D341Med (cell line): ENCODE measurements at regions not wholly inside any gene's neighbourhood (a gene's known extent, or its start where the extent isn't known, plus 50 kb on each side); places are given as distances from the start of the nearest gene placed in this dataset.

Experiments
- DNase-seq: peaks from one replicate; pipeline ENCODE4 v3.0.0; 2012; ENCODE audit warnings: low spot score

GRCh38 chr5:30846171-30846570, 347.3 kb upstream of the CDH6 start:
- DNase-seq: no peak

- DNase-seq: no peak
Measured at GRCh38 chr5:30845194-30845593, 348.3 kb upstream of the CDH6 start.

- DNase-seq: no peak
Measured at GRCh38 chr5:30843541-30843940, 349.9 kb upstream of the CDH6 start.

- DNase-seq: no peak
Measured at GRCh38 chr5:30839956-30840355, 353.5 kb upstream of the CDH6 start.

GRCh38 chr5:30838936-30839496, 354.5 kb upstream of the CDH6 start:
- no peak for DNase-seq

GRCh38 chr5:30832519-30832918, 361.0 kb upstream of the CDH6 start:
- DNase-seq: no peak

- DNase-seq: no peak
Measured at GRCh38 chr5:30831605-30832004, 361.9 kb upstream of the CDH6 start.

GRCh38 chr5:30831123-30831522, 362.4 kb upstream of the CDH6 start:
- DNase-seq: no peak

- no peak for DNase-seq
Measured at GRCh38 chr5:30811298-30811697, 382.2 kb upstream of the CDH6 start.

GRCh38 chr5:30809933-30810332, 383.6 kb upstream of the CDH6 start:
- no peak for DNase-seq

GRCh38 chr5:30808996-30809395, 384.5 kb upstream of the CDH6 start:
- no peak for DNase-seq

- DNase-seq: no peak
Measured at GRCh38 chr5:30804739-30805505, 388.6 kb upstream of the CDH6 start.

GRCh38 chr5:30802961-30803705, 390.4 kb upstream of the CDH6 start:
- DNase-seq: no peak

- no peak for DNase-seq
Measured at GRCh38 chr5:30781643-30782042, 411.8 kb upstream of the CDH6 start.

GRCh38 chr5:30768056-30768690, 425.3 kb upstream of the CDH6 start:
- DNase-seq: no peak

- no peak for DNase-seq
Measured at GRCh38 chr5:30765706-30766105, 427.8 kb upstream of the CDH6 start.

- no peak for DNase-seq
Measured at GRCh38 chr5:30765227-30765626, 428.3 kb upstream of the CDH6 start.

- DNase-seq: no peak
Measured at GRCh38 chr5:30764704-30765103, 428.8 kb upstream of the CDH6 start.

- no peak for DNase-seq
Measured at GRCh38 chr5:30759731-30760130, 433.8 kb upstream of the CDH6 start.

- no peak for DNase-seq
Measured at GRCh38 chr5:30752015-30752414, 441.5 kb upstream of the CDH6 start.

GRCh38 chr5:30749971-30750370, 443.5 kb upstream of the CDH6 start:
- no peak for DNase-seq

GRCh38 chr5:30747412-30747811, 446.1 kb upstream of the CDH6 start:
- no peak for DNase-seq

GRCh38 chr5:30736669-30737068, 456.8 kb upstream of the CDH6 start:
- DNase-seq: no peak
